ENCODE measurements at regions not wholly inside any gene's neighbourhood (a gene's known extent, or its start where the extent isn't known, plus 50 kb on each side); places are given as distances from the start of the nearest gene placed in this dataset.
A peak's percentile ranks its signal among the peaks of the same experiment; 100 is the strongest.

DNA sequence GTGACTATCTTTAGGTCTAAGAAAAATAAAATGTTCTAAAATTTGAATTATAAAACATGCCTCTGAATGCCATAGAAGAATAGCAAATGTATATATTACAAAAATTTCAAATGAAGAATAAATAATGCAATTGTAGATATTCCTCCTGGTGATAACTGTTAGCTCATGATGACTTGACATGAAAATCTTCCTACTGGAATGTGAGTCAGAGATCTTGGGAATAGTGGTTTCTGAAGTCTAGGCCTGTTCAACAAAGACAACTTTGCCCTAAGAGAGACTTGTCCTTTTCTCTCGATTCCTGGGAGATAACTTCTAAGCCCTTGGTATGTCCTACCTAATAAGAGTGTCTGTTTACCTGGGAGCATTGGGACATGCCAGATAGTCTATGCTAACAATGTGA, 746.3 kb upstream of the RIOK2 start:
- Histone ChIP-seq H3K18ac (ENCODE audit: low read depth, low read length) (no peak overlapping the region), H3K9me1 (ENCODE audit: insufficient read depth, low read length) (no peaks in the 10 kb centered on the region), H3K36me3 (ENCODE audit: control insufficient read depth, insufficient read depth, low read length) (no peaks in the 10 kb centered on the region), H3K9me3 (ENCODE audit: control insufficient read depth, insufficient read depth, low read length) (no peaks in the 10 kb centered on the region), H3K79me1 (ENCODE audit: low read depth in 1 of 2, low read length in 2 of 2) (no peaks in the 10 kb centered on the region), H4K5ac (ENCODE audit: low read depth, low read length) (no peak overlapping the region), H3K27ac (ENCODE audit: insufficient read depth, low read length) (no peak overlapping the region), H2BK20ac (ENCODE audit: low read depth, low read length) (no peak overlapping the region; the same call in 1 of the 2 replicates), H3K23ac (ENCODE audit: low read depth, low read length) (no peak overlapping the region), H3K56ac (ENCODE audit: extremely low read depth, insufficient read depth, low read length) (no peak overlapping the region), H3K14ac (replicated peaks; ENCODE audit: low read depth, low read length) (no peak overlapping the region), H2AK5ac (ENCODE audit: low read depth, low read length) (no peak overlapping the region), H3K4me3 (ENCODE audit: insufficient read depth, low read depth, low read length) (no peak overlapping the region), H3K4me2 (ENCODE audit: low read depth, low read length) (no peak overlapping the region), H3K9ac (ENCODE audit: low read depth, low read length) (no peak overlapping the region), H3K4ac (ENCODE audit: low read depth, low read length) (no peak overlapping the region; the same call in 1 of the 2 replicates), H2BK15ac (ENCODE audit: low read depth, low read length) (no peak overlapping the region), H4K20me1 (ENCODE audit: insufficient read depth, low read length) (no peaks in the 10 kb centered on the region), H2BK5ac (ENCODE audit: low read depth, low read length, poor library complexity, severe bottlenecking) (no peak overlapping the region), H2AK9ac (replicated peaks; ENCODE audit: low read depth, low read length, poor library complexity) (no peak overlapping the region), H4K8ac (ENCODE audit: low read depth in 2 of 2, low read length in 2 of 2) (no peak overlapping the region), H3K27me3 (ENCODE audit: control insufficient read depth, insufficient read depth, low read length) (no peaks in the 10 kb centered on the region), H3K4me1 (ENCODE audit: control insufficient read depth, insufficient read depth, low read length) (no peaks in the 10 kb centered on the region), H4K91ac (ENCODE audit: insufficient read depth, low read depth, low read length) (no peak overlapping the region), H2AFZ (replicated peaks; ENCODE audit: low read length, poor library complexity) (no peak overlapping the region), H2BK120ac (ENCODE audit: low read depth, low read length) (no peak overlapping the region)
- BruUV-seq (replicated peaks), result no TSS peak
- CTCF ChIA-PET, result interaction anchor here (0.5 kb wide), 1 partner anchor 10 kb away, joined by 4 read pairs; no protein-coding TSS in a partner anchor
- DNase-seq (peak; percentile 69), ATAC-seq (ENCODE audit: low read depth) (no peak)
- intact Hi-C loops (cut with micrococcal nuclease) (no loop called here), in situ Hi-C loops (cut with MboI; ENCODE audit: low sequenced_read_pairs) (no loop called here), dilution Hi-C loops (cut with HindIII; ENCODE audit: low sequenced_read_pairs, unreplicated experiment) (no loop called here)
- POLR2A ChIA-PET (ENCODE audit: unreplicated experiment), result no interaction called here
- no peak for TF ChIP-seq BHLHE40 (IDR thresholded peaks at IDR 0.05; ENCODE audit: low read depth, low read length)
- TF ChIP-seq, protein P1, sequence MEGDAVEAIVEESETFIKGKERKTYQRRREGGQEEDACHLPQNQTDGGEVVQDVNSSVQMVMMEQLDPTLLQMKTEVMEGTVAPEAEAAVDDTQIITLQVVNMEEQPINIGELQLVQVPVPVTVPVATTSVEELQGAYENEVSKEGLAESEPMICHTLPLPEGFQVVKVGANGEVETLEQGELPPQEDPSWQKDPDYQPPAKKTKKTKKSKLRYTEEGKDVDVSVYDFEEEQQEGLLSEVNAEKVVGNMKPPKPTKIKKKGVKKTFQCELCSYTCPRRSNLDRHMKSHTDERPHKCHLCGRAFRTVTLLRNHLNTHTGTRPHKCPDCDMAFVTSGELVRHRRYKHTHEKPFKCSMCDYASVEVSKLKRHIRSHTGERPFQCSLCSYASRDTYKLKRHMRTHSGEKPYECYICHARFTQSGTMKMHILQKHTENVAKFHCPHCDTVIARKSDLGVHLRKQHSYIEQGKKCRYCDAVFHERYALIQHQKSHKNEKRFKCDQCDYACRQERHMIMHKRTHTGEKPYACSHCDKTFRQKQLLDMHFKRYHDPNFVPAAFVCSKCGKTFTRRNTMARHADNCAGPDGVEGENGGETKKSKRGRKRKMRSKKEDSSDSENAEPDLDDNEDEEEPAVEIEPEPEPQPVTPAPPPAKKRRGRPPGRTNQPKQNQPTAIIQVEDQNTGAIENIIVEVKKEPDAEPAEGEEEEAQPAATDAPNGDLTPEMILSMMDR (conservative IDR thresholded peaks at IDR 0.05; ENCODE audit: low read depth, low read length), result no peak
- TF ChIP-seq RCOR1 (IDR thresholded peaks at IDR 0.05; ENCODE audit: insufficient replicate concordance, low read length), result no peak
- TF ChIP-seq NFE2L2 (IDR thresholded peaks at IDR 0.05; ENCODE audit: low read depth, low read length), result peak; percentile 80
- WGBS, 2 experiments (ENCODE audit: extremely low coverage in 2 of 2, insufficient read length in 1 of 2), result no CpG with 5 or more reads among the region's 1 CpG
